Lung (tissue), 11 donors: ENCODE measurements at regions not wholly inside any gene's neighbourhood (a gene's known extent, or its start where the extent isn't known, plus 50 kb on each side); places are given as distances from the start of the nearest gene placed in this dataset.

Source experiments
- ATAC-seq: fragments of 200-7000 bp; cut with Tn5 transposase; one replicate; pipeline ENCODE4 v1.9.1; 2020; ENCODE audit warnings: moderate number of reproducible peaks; ENCODE audit not compliant: insufficient read depth, low FRiP score
- DNase-seq, 3 donors: peaks; one replicate each; pipeline ENCODE4 v3.0.0-alpha.2; 2013 to 2017
- H3K27ac ChIP-seq, 2 donors: one replicate each; pipeline ENCODE4 v1.5.1; 2013; ENCODE audit warnings: mild to moderate bottlenecking in 2 of 2, moderate library complexity in 2 of 2, control low read depth in 1 of 2, inconsistent platforms in 1 of 2, low read depth in 1 of 2, low read length in 1 of 2
- H3K27me3 ChIP-seq, 3 donors: one replicate each; pipeline ENCODE4 v1.5.1; 2013; ENCODE audit warnings: low read length in 2 of 3; ENCODE audit not compliant: control insufficient read depth in 3 of 3, insufficient read depth in 3 of 3
- H3K36me3 ChIP-seq, 4 donors: one replicate each; pipeline ENCODE4 v1.5.1; 2013; ENCODE audit warnings: low read length in 4 of 4, mild to moderate bottlenecking in 1 of 4, moderate library complexity in 1 of 4; ENCODE audit not compliant: control insufficient read depth in 4 of 4, insufficient read depth in 4 of 4
- H3K4me1 ChIP-seq, 5 donors: one replicate each; pipeline ENCODE4 v1.5.1; 2013; ENCODE audit warnings: low read length in 5 of 5, mild to moderate bottlenecking in 2 of 5, moderate library complexity in 1 of 5; ENCODE audit not compliant: control insufficient read depth in 5 of 5, insufficient read depth in 5 of 5
- H3K4me3 ChIP-seq: one replicate; pipeline ENCODE4 v1.5.1; 2013; ENCODE audit warnings: mild to moderate bottlenecking, control low read depth, moderate library complexity
- H3K9ac ChIP-seq, 2 donors: one replicate each; pipeline ENCODE4 v1.5.1; 2013; ENCODE audit warnings: low read length in 2 of 2, control low read depth in 1 of 2; ENCODE audit not compliant: insufficient read depth in 1 of 2
- H3K9me3 ChIP-seq, 4 donors: one replicate each; pipeline ENCODE4 v1.5.1; 2013; ENCODE audit warnings: low read length in 3 of 4, mild to moderate bottlenecking in 1 of 4, moderate library complexity in 1 of 4; ENCODE audit not compliant: control insufficient read depth in 4 of 4, insufficient read depth in 3 of 4
- CTCF ChIP-seq: IDR thresholded peaks from 2 replicates; pipeline ENCODE4 v1.5.1; 2012; ENCODE audit warnings: mild to moderate bottlenecking; ENCODE audit errors: control extremely low read depth, extremely low read depth
- WGBS, 2 donors: extraction: QIAGEN DNeasy Blood & Tissue Kit; methylation state at CpG; one replicate each; pipeline ENCODE4 v1.1.7; 2013; 5-methylcytosine and 5-hydroxymethylcytosine counted together
- donor health status: control.
- donor health status: control.
- donor health status: Bipolar disorder and iron deficiency.
- donor health status: healthy.
- donor health status: DM: yes; HTN: yes; CAD: no.

GRCh38 chr12:105554856-105555255, 224.4 kb downstream of the C12orf75 start:
- Histone ChIP-seq H3K36me3 (no peaks in the 10 kb centered on the region), H3K9me3 (no peaks in the 10 kb centered on the region), H3K27me3 (no peaks in the 10 kb centered on the region), H3K27ac (no peak overlapping the region), H3K9ac (no peak overlapping the region), H3K4me1 (peaks cover 0 to 3% (median 0%) of the 10 kb centered on the region in 5 donors), H3K4me3 (no peak overlapping the region)
- ATAC-seq (no peak), DNase-seq (no peak)
- TF ChIP-seq CTCF = no peak
- WGBS, 2 donors = 62 to 73% methylated on average over 8 of the region's 8 CpGs

- DNase-seq (peak in 1 of 3 donors; percentile 37), ATAC-seq (no peak)
- 80 to 89% methylated on average over 10 of the region's 10 CpGs for WGBS, 2 donors
- no peak overlapping the region for H3K27ac ChIP-seq
- H3K4me1 ChIP-seq = peaks cover 0 to 3% (median 0%) of the 10 kb centered on the region in 5 donors
- H3K9ac ChIP-seq = no peak overlapping the region
- no peaks in the 10 kb centered on the region for H3K9me3 ChIP-seq
- no peak overlapping the region for H3K4me3 ChIP-seq
- no peaks in the 10 kb centered on the region for H3K36me3 ChIP-seq
- H3K27me3 ChIP-seq = no peaks in the 10 kb centered on the region
- no peak for TF ChIP-seq CTCF
Observed at GRCh38 chr12:105555556-105556295, 225.2 kb downstream of the C12orf75 start.

- H3K27me3 ChIP-seq = no peaks in the 10 kb centered on the region
- H3K4me1 ChIP-seq = peaks cover 0 to 26% (median 0%) of the 10 kb centered on the region in 5 donors
- H3K36me3 ChIP-seq = no peaks in the 10 kb centered on the region
- TF ChIP-seq CTCF = no peak
- H3K9ac ChIP-seq = no peak overlapping the region
- ATAC-seq (no peak), DNase-seq (no peak)
- no peak overlapping the region for H3K27ac ChIP-seq
- no peak overlapping the region for H3K4me3 ChIP-seq
- 88 to 91% methylated on average over 6 of the region's 6 CpGs for WGBS, 2 donors
- H3K9me3 ChIP-seq = no peaks in the 10 kb centered on the region
Observed at GRCh38 chr12:105559310-105559709, 228.8 kb downstream of the C12orf75 start.
